Keratinocyte (primary cell): ENCODE measurements at regions not wholly inside any gene's neighbourhood (a gene's known extent, or its start where the extent isn't known, plus 50 kb on each side); places are given as distances from the start of the nearest gene placed in this dataset.

ENCODE experiments used
- DNase-seq: peaks from one replicate; pipeline ENCODE4 v3.0.0-alpha.2; 2011; ENCODE audit warnings: low read depth, missing footprints, low spot score
- FAIRE-seq: peaks from 2 replicates; lab custom pipeline; 2011; peaks lifted over from hg19 to GRCh38; lab: Jason Lieb, UNC
- H2AFZ ChIP-seq: 2 replicates; pipeline ENCODE4 v1.6.0; 2012; ENCODE audit warnings: low read length, control low read depth, inconsistent platforms; ENCODE audit not compliant: control insufficient read depth
- H3K27ac ChIP-seq: 2 replicates; pipeline ENCODE4 v1.5.1; 2011; ENCODE audit warnings: low read length; ENCODE audit not compliant: control insufficient read depth, insufficient read depth
- H3K27me3 ChIP-seq: 3 replicates; pipeline ENCODE4 v1.6.0; 2011; ENCODE audit warnings: low read length; ENCODE audit not compliant: control insufficient read depth, insufficient read depth; ENCODE audit errors: extremely low read depth
- H3K36me3 ChIP-seq, 2 experiments: 2 replicates in 1 of 2; 3 replicates in 1 of 2; pipeline ENCODE4 v1.5.1; 2011; ENCODE audit warnings: low read length in 2 of 2, mild to moderate bottlenecking in 1 of 2; ENCODE audit not compliant: control insufficient read depth in 2 of 2, insufficient read depth in 2 of 2; ENCODE audit errors: extremely low read depth in 1 of 2
- H3K4me1 ChIP-seq: 3 replicates; pipeline ENCODE4 v1.5.1; 2011; ENCODE audit warnings: low read length; ENCODE audit not compliant: control insufficient read depth, insufficient read depth; ENCODE audit errors: extremely low read depth
- H3K4me2 ChIP-seq: 3 replicates; pipeline ENCODE4 v1.6.0; 2011; ENCODE audit warnings: low read depth, low read length; ENCODE audit not compliant: control insufficient read depth, insufficient read depth; ENCODE audit errors: extremely low read depth
- H3K4me3 ChIP-seq, 3 experiments: fragments of 200-600 bp in 1 of 3; sonication (generic) in 1 of 3; 2 replicates in 2 of 3; 3 replicates in 1 of 3; pipeline ENCODE4 v1.5.1; 2011 to 2016; ENCODE audit warnings: low read length in 3 of 3, mild to moderate bottlenecking in 3 of 3, control low read depth in 2 of 3, inconsistent platforms in 1 of 3, low read depth in 1 of 3, mixed read lengths in 1 of 3, mixed run types in 1 of 3, moderate library complexity in 1 of 3; ENCODE audit not compliant: control insufficient read depth in 2 of 3, insufficient read depth in 2 of 3; ENCODE audit errors: extremely low read depth in 1 of 3
- H3K79me2 ChIP-seq: 2 replicates; pipeline ENCODE4 v1.6.0; 2012; ENCODE audit warnings: low read length; ENCODE audit not compliant: control insufficient read depth, insufficient read depth
- H3K9ac ChIP-seq: 3 replicates; pipeline ENCODE4 v1.6.0; 2011; ENCODE audit warnings: low read length; ENCODE audit not compliant: control insufficient read depth, insufficient read depth; ENCODE audit errors: extremely low read depth
- H3K9me1 ChIP-seq: 3 replicates; pipeline ENCODE4 v1.6.0; 2011; ENCODE audit warnings: low read length; ENCODE audit not compliant: control insufficient read depth, insufficient read depth; ENCODE audit errors: extremely low read depth
- H3K9me3 ChIP-seq: 2 replicates; pipeline ENCODE4 v1.5.1; 2012; ENCODE audit warnings: low read depth, low read length; ENCODE audit not compliant: control insufficient read depth
- H4K20me1 ChIP-seq: 3 replicates; pipeline ENCODE4 v1.6.0; 2011; ENCODE audit warnings: low read length; ENCODE audit not compliant: control insufficient read depth, insufficient read depth; ENCODE audit errors: extremely low read depth
- EZH2 ChIP-seq: IDR thresholded peaks from one replicate; pipeline ENCODE4 v1.6.1; 2012; ENCODE audit warnings: inconsistent platforms, mild to moderate bottlenecking, low read length, moderate library complexity
- dilution Hi-C: fragments of 300-500 bp; cut with MboI; formaldehyde crosslinking; loops from one replicate; pipeline ENCODE4 v1.7.0; 2020; ENCODE audit warnings: low sequenced_read_pairs; ENCODE audit not compliant: extremely low pct_ligation_motif_present
- TF ChIP-seq, protein P1 (sequence below), 3 experiments: IDR thresholded peaks in 1 of 3; conservative IDR thresholded peaks in 1 of 3; optimal IDR thresholded peaks in 1 of 3; 2 replicates in 2 of 3; 3 replicates in 1 of 3; pipeline versions ENCODE3 to v1.5.1; 2011; ENCODE audit warnings: low read length in 3 of 3, mild to moderate bottlenecking in 3 of 3, moderate library complexity in 2 of 3, control low read depth in 1 of 3, inconsistent platforms in 1 of 3; ENCODE audit not compliant: insufficient read depth in 2 of 3; ENCODE audit errors: extremely low read depth in 1 of 3

DNA sequence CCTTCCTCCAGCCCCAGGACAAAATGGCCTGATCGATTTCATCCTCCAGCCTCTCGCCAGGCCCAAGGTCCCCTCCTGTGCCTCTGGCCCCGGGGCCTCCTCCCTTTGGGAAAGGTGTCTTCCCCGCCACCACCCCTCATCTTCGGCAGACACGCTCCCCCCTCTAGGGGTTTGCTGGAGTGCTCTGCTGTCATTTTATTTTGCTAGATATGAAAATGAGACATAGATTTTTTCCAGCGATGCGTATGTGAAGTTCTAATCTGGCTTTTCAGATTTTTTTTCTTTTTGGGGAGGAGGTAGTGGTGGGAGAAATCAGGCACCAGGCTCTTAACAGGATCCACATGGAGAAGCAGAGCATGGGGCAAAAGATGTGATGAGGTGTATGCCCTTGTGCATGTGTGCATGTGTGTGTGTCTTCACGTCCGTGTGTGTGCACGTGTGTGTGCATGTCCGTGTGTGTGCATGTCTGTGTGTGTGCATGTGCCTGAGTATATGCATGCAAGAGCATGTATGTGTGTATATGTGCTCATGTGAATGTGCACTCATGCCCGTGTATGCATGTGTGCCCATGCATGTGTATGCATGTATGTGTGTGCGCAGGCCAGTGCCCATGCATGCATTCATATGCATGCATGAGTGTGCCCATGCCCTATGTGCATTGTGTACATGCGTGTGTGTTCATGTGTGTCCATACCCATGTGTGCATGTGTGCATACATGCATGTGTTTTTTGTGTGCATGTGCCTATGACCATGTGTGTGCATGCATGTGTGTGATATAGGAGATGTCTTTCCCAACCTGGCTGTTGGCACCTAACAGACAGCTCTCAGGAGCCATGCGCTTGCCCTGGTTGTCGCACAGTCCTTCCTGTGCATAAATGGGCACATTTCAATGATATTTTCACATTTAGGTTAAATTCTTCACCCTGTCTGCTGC, 203.0 kb downstream of the RBM19 start:
- H3K9ac ChIP-seq: no peak overlapping the region
- no peak overlapping the region for H2AFZ ChIP-seq
- H4K20me1 ChIP-seq: no peaks in the 10 kb centered on the region
- no peak overlapping the region for H3K27ac ChIP-seq
- no peaks in the 10 kb centered on the region for H3K36me3 ChIP-seq
- H3K79me2 ChIP-seq: no peaks in the 10 kb centered on the region
- FAIRE-seq: no peak
- H3K4me1 ChIP-seq: peaks cover 7% of the 10 kb centered on the region
- H3K9me3 ChIP-seq: no peaks in the 10 kb centered on the region
- H3K4me3 ChIP-seq: no peak overlapping the region
- peaks cover 11% of the 10 kb centered on the region for H3K27me3 ChIP-seq
- TF ChIP-seq, protein P1, sequence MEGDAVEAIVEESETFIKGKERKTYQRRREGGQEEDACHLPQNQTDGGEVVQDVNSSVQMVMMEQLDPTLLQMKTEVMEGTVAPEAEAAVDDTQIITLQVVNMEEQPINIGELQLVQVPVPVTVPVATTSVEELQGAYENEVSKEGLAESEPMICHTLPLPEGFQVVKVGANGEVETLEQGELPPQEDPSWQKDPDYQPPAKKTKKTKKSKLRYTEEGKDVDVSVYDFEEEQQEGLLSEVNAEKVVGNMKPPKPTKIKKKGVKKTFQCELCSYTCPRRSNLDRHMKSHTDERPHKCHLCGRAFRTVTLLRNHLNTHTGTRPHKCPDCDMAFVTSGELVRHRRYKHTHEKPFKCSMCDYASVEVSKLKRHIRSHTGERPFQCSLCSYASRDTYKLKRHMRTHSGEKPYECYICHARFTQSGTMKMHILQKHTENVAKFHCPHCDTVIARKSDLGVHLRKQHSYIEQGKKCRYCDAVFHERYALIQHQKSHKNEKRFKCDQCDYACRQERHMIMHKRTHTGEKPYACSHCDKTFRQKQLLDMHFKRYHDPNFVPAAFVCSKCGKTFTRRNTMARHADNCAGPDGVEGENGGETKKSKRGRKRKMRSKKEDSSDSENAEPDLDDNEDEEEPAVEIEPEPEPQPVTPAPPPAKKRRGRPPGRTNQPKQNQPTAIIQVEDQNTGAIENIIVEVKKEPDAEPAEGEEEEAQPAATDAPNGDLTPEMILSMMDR (optimal IDR thresholded peaks at IDR 0.05 in 1 of 3, IDR thresholded peaks at IDR 0.05 in 1 of 3, conservative IDR thresholded peaks at IDR 0.05 in 1 of 3; ENCODE audit: extremely low read depth in 1 of 3, insufficient read depth in 2 of 3, low read length in 3 of 3): no peak
- TF ChIP-seq EZH2: no peak
- dilution Hi-C loops: no loop called here
- no peak overlapping the region for H3K4me2 ChIP-seq
- no peak for DNase-seq
- H3K9me1 ChIP-seq: no peaks in the 10 kb centered on the region

DNA sequence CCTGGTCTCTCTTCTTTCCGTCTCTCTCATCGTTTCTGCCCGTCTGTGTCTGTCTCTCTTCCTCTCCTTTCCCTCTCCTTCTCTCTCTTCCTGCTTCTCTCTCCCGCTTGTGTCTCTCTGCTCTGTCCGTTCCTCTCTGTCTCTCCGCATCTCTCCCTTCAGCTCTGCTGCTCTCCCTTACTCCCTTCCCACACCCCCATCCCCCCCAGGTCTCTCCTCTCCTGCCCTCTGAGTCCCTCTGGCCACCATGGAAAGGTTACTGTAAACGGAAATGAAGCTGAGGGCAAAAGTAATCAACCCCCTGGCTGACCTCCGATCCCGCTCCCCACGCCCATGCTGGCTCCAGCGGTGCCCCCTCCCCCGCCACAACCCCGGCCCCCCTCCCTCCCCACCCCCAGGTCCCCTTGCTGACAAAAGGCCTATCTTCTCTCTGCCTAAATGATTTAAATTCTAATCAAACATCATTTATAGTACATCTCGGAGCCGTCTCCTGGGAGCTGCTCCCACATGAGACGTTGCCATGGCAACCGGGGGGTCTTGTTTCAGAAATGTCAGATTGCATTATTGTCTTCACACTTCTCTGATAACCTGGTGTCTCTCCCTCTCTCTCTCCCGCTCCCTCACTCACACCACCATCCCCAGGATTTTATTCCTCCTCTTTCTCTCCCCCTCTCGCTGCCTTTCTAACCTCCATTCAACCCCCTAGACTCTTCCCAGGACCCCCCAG, 203.8 kb downstream of the RBM19 start:
- FAIRE-seq (no peak), DNase-seq (no peak)
- Histone ChIP-seq H3K9ac (no peak overlapping the region), H2AFZ (no peak overlapping the region), H3K9me1 (no peaks in the 10 kb centered on the region), H3K4me3 (no peak overlapping the region), H3K27ac (no peak overlapping the region), H3K4me2 (no peak overlapping the region), H3K79me2 (no peaks in the 10 kb centered on the region), H3K27me3 (peaks cover 11% of the 10 kb centered on the region), H3K36me3 (no peaks in the 10 kb centered on the region), H3K4me1 (peaks cover 7% of the 10 kb centered on the region), H3K9me3 (no peaks in the 10 kb centered on the region), H4K20me1 (no peaks in the 10 kb centered on the region)
- TF ChIP-seq, protein P1 (optimal IDR thresholded peaks at IDR 0.05 in 1 of 3, IDR thresholded peaks at IDR 0.05 in 1 of 3, conservative IDR thresholded peaks at IDR 0.05 in 1 of 3; ENCODE audit: extremely low read depth in 1 of 3, insufficient read depth in 2 of 3, low read length in 3 of 3): no peak
- dilution Hi-C loops: no loop called here
